B cell (primary cell): ENCODE measurements at regions not wholly inside any gene's neighbourhood (a gene's known extent, or its start where the extent isn't known, plus 50 kb on each side); places are given as distances from the start of the nearest gene placed in this dataset. TPM values are rescaled to one million over a fixed set of nuclear protein-coding genes. Genes with fewer than 3 reads are reported as not detected.

ENCODE experiments used
- ATAC-seq: fragments of 200-7000 bp; cut with Tn5 transposase; one replicate; pipeline ENCODE4 v1.10.0; 2021; ENCODE audit warnings: low read depth, mild to moderate bottlenecking, moderate number of reproducible peaks, moderate library complexity
- CTCF ChIA-PET: fragments of 350-600 bp; sonication (Branson Sonifier 250); formaldehyde crosslinking; loops from one replicate; lab custom pipeline; 2021; ENCODE audit warnings: antibody characterized with exemption, inconsistent platforms; lab: Charles Lee
- POLR2A ChIA-PET: fragments of 350-600 bp; sonication (Branson Sonifier 250); formaldehyde crosslinking; loops from one replicate; lab custom pipeline; 2021; ENCODE audit warnings: antibody characterized with exemption; lab: Charles Lee
- DNase-seq: peaks from one replicate; pipeline ENCODE4 v3.0.0; 2013
- H2AFZ ChIP-seq: 2 replicates; pipeline ENCODE4 v1.6.1; 2012; ENCODE audit warnings: mild to moderate bottlenecking, low read depth, low read length; ENCODE audit not compliant: insufficient read depth, poor library complexity, severe bottlenecking
- H3K27ac ChIP-seq, 2 donors: 1 replicate in 1 of 2; 2 replicates in 1 of 2; pipeline ENCODE4 v1.5.1; 2012 to 2013; ENCODE audit warnings: low read length in 2 of 2, mild to moderate bottlenecking in 2 of 2, moderate library complexity in 1 of 2
- H3K27me3 ChIP-seq, 4 experiments: fragments of 200-600 bp in 1 of 4; sonication (generic) in 1 of 4; replicated peaks in 1 of 4; 1 replicate in 2 of 4; 2 replicates in 2 of 4; pipeline versions ENCODE4 v1.6.1 to v1.7.0; 2013 to 2016; ENCODE audit warnings: low read length in 3 of 4, mild to moderate bottlenecking in 2 of 4, mixed read lengths in 1 of 4, moderate library complexity in 1 of 4; ENCODE audit not compliant: insufficient read depth in 4 of 4, control insufficient read depth in 3 of 4; ENCODE audit errors: control extremely low read depth in 1 of 4
- H3K36me3 ChIP-seq, 2 experiments: replicated peaks in 1 of 2; 1 replicate in 1 of 2; 2 replicates in 1 of 2; pipeline versions ENCODE4 v1.6.1 to v1.7.1; 2013; ENCODE audit warnings: low read length in 1 of 2; ENCODE audit not compliant: insufficient read depth in 2 of 2, control insufficient read depth in 1 of 2; ENCODE audit errors: control extremely low read depth in 1 of 2, extremely low read depth in 1 of 2
- H3K4me1 ChIP-seq, 2 donors: fragments of 200-600 bp in 1 of 2; sonication (generic) in 1 of 2; 1 replicate in 1 of 2; 2 replicates in 1 of 2; pipeline versions ENCODE4 v1.5.1 to v1.6.1; 2013 to 2017; ENCODE audit warnings: low read length in 2 of 2; ENCODE audit not compliant: control insufficient read depth in 2 of 2, insufficient read depth in 2 of 2
- H3K4me2 ChIP-seq: replicated peaks from 2 replicates; pipeline ENCODE3; 2012; ENCODE audit warnings: mild to moderate bottlenecking, low read depth, low read length; ENCODE audit not compliant: poor library complexity, severe bottlenecking
- H3K4me3 ChIP-seq, 5 experiments: fragments of 200-600 bp in 1 of 5; sonication (generic) in 1 of 5; 1 replicate in 3 of 5; 2 replicates in 2 of 5; pipeline versions ENCODE4 v1.5.1 to v1.7.0; 2011 to 2016; ENCODE audit warnings: low read length in 4 of 5, mild to moderate bottlenecking in 4 of 5, low read depth in 2 of 5, control low read depth in 1 of 5, moderate library complexity in 1 of 5; ENCODE audit not compliant: insufficient read depth in 1 of 5; ENCODE audit errors: control extremely low read depth in 1 of 5, extremely low read depth in 1 of 5
- H3K79me2 ChIP-seq: fragments of 200-600 bp; sonication (generic); one replicate; pipeline ENCODE4 v1.6.0; 2016; ENCODE audit warnings: low read length; ENCODE audit not compliant: control insufficient read depth, insufficient read depth
- H3K9ac ChIP-seq: fragments of 200-600 bp; sonication (generic); 2 replicates; pipeline ENCODE4 v1.6.1; 2017; ENCODE audit warnings: mild to moderate bottlenecking, low read length, moderate library complexity
- H3K9me3 ChIP-seq, 3 donors: one replicate each; pipeline versions ENCODE4 v1.6.1 to v1.7.1; 2013; ENCODE audit warnings: low read length in 2 of 3; ENCODE audit not compliant: control insufficient read depth in 2 of 3, insufficient read depth in 1 of 3; ENCODE audit errors: control extremely low read depth in 1 of 3
- H4K20me1 ChIP-seq: 2 replicates; pipeline ENCODE4 v1.6.0; 2012; ENCODE audit warnings: mild to moderate bottlenecking, low read length; ENCODE audit not compliant: insufficient read depth, control insufficient read depth, poor library complexity, severe bottlenecking
- H3K27ac Mint-ChIP-seq: one replicate; pipeline ENCODE4 v1.8.0; 2021; ENCODE audit warnings: mixed read lengths
- H3K27me3 Mint-ChIP-seq: one replicate; pipeline ENCODE4 v1.8.0; 2021; ENCODE audit warnings: mixed read lengths
- H3K4me1 Mint-ChIP-seq: one replicate; pipeline ENCODE4 v1.8.0; 2021; ENCODE audit warnings: mixed read lengths
- H3K4me3 Mint-ChIP-seq: one replicate; pipeline ENCODE4 v1.8.0; 2021; ENCODE audit warnings: mixed read lengths
- H3K9me3 Mint-ChIP-seq: one replicate; pipeline ENCODE4 v1.8.0; 2022; ENCODE audit warnings: mixed read lengths; ENCODE audit not compliant: insufficient read depth
- EZH2 ChIP-seq: IDR thresholded peaks from 2 replicates; pipeline ENCODE4 v1.6.1; 2012; ENCODE audit warnings: borderline replicate concordance, low read depth, mild to moderate bottlenecking, moderate library complexity, low read length; ENCODE audit not compliant: insufficient read depth, poor library complexity, severe bottlenecking
- WGBS: methylation state at CpG from one replicate; pipeline ENCODE4 v1.1.5; 2013; ENCODE audit warnings: missing lambda C conversion rate; ENCODE audit not compliant: insufficient coverage; 5-methylcytosine and 5-hydroxymethylcytosine counted together
- intact Hi-C: fragments of 100-400 bp; cut with micrococcal nuclease; formaldehyde crosslinking; loops from one replicate; pipeline ENCODE4 v1.10.0; 2022
- small RNA-seq: library from RNA; depleted of rRNA; stranded (forward); fragments of <200 nt; gene quantifications from one replicate; pipeline ENCODE3, GENCODE V24; 2012; ENCODE audit warnings: low replicate concordance, low read depth; ENCODE audit not compliant: insufficient read length
- TF ChIP-seq, protein P1 (sequence below): fragments of 200-600 bp; IDR thresholded peaks from one replicate; pipeline ENCODE4 v1.8.0; 2022; ENCODE audit warnings: antibody characterized with exemption, mild to moderate bottlenecking

GRCh38 chr18:22882084-22882483 is 51.0 kb upstream of the RBBP8 start:
- no peaks in the 10 kb centered on the region for H3K36me3 ChIP-seq
- H2AFZ ChIP-seq = no peak overlapping the region
- Mint-ChIP-seq H3K9me3 (no peaks in the 10 kb centered on the region), H3K27ac (no peak overlapping the region), H3K4me3 (no peak overlapping the region), H3K4me1 (no peaks in the 10 kb centered on the region), H3K27me3 (peaks cover 7% of the 10 kb centered on the region)
- H3K9me3 ChIP-seq = peaks cover 0 to 7% (median 0%) of the 10 kb centered on the region in 3 donors
- no peaks in the 10 kb centered on the region for H3K27me3 ChIP-seq
- DNase-seq = no peak
- ChIA-PET POLR2A (no interaction called here), CTCF (no interaction called here)
- no peaks in the 10 kb centered on the region for H3K79me2 ChIP-seq
- H3K27ac ChIP-seq = no peak overlapping the region
- no peak overlapping the region for H3K4me2 ChIP-seq
- intact Hi-C loops = no loop called here
- ATAC-seq = no peak
- no peak overlapping the region for H3K4me3 ChIP-seq
- no peaks in the 10 kb centered on the region for H4K20me1 ChIP-seq
- no peak overlapping the region for H3K9ac ChIP-seq
- no peak for TF ChIP-seq EZH2
- TF ChIP-seq, protein P1, sequence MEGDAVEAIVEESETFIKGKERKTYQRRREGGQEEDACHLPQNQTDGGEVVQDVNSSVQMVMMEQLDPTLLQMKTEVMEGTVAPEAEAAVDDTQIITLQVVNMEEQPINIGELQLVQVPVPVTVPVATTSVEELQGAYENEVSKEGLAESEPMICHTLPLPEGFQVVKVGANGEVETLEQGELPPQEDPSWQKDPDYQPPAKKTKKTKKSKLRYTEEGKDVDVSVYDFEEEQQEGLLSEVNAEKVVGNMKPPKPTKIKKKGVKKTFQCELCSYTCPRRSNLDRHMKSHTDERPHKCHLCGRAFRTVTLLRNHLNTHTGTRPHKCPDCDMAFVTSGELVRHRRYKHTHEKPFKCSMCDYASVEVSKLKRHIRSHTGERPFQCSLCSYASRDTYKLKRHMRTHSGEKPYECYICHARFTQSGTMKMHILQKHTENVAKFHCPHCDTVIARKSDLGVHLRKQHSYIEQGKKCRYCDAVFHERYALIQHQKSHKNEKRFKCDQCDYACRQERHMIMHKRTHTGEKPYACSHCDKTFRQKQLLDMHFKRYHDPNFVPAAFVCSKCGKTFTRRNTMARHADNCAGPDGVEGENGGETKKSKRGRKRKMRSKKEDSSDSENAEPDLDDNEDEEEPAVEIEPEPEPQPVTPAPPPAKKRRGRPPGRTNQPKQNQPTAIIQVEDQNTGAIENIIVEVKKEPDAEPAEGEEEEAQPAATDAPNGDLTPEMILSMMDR = no peak
- no peaks in the 10 kb centered on the region for H3K4me1 ChIP-seq

DNA sequence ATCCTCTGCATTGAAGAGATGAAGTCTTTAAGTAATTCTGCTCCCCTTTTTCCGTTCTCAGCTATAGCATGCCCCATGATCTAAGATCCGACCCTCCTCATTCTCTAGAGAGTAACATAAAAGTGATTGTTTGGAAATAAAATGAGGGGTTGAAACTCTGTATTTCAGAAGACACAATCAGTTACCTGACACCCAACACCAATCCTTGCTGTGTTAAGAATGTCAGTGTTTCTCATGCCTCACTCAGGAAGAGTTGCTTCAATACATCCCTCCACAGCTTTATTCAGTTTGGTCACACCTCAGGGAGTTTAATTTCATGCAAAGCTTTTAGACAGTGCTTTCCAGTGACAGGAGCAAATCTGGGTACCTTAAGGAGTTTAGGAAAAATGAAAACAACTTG is 49.9 kb upstream of the RBBP8 start:
- Histone ChIP-seq H3K27me3 (no peaks in the 10 kb centered on the region), H3K36me3 (no peaks in the 10 kb centered on the region), H3K4me1 (no peaks in the 10 kb centered on the region), H2AFZ (no peak overlapping the region), H4K20me1 (no peaks in the 10 kb centered on the region), H3K4me3 (no peak overlapping the region), H3K27ac (no peak overlapping the region), H3K9ac (no peak overlapping the region), H3K9me3 (peaks cover 0 to 7% (median 0%) of the 10 kb centered on the region in 3 donors), H3K79me2 (no peaks in the 10 kb centered on the region), H3K4me2 (no peak overlapping the region)
- Mint-ChIP-seq H3K4me3 (no peak overlapping the region), H3K27me3 (peaks cover 7% of the 10 kb centered on the region), H3K9me3 (no peaks in the 10 kb centered on the region), H3K27ac (no peak overlapping the region), H3K4me1 (no peaks in the 10 kb centered on the region)
- DNase-seq (no peak), ATAC-seq (no peak)
- intact Hi-C loops = no loop called here
- TF ChIP-seq EZH2 = no peak
- TF ChIP-seq, protein P1 = no peak
- POLR2A ChIA-PET = no interaction called here
- no CpG with 5 or more reads among the region's 2 CpGs for WGBS
- CTCF ChIA-PET = interaction anchor here (0.6 kb wide), 1 partner anchor 98 kb away, joined by 3 read pairs; no protein-coding TSS in a partner anchor

Small RNAs in the stretch of these regions (small RNA-seq; reads per million reads assigned to genes)
- gene RNU6-1032P = not detected
